ENCODE measurements at regions not wholly inside any gene's neighbourhood (a gene's known extent, or its start where the extent isn't known, plus 50 kb on each side); places are given as distances from the start of the nearest gene placed in this dataset.

DNA sequence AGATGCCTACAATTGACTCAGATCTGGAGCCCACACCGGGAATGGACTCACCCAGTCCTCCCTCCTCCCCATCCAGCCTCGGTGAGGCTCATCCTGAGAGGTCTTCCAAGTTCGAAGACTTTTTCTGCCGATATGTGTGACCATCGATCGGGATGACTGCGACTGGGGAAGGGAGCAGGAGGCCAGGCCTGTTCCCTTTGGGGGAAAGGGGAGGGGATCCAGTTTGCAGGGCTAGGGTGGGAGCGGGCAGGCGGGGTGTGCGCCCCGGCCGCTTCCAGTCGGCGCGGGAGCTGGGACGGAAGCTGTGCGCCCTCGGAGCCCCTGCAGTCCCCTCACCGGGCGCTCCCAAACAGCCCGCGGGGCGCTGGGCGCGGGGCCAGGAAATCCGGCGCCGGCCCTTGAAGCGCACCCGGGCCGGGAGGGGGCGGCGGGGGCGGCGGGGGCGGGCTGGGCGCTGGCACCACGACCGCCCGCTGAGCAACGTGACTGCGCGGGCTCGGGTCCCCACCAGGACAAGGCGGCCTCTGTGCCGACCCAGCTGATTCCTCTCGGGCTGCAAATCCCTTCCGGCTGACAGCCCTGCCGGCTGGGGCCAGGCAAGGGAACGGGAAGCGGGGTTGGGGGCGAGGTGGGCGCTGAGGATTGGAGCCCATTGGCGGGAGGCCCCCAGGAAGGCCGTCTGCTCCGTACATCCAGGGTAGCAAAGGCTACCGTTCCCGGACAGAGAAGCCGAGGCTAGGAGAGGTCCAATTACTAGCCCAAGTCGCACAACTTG, 103.9 kb downstream of the EBNA1BP2 start:
- DNase-seq = no peak
- H3K36me3 ChIP-seq = no peaks in the 10 kb centered on the region
- H3K9me3 ChIP-seq = no peaks in the 10 kb centered on the region
- ATAC-seq = peak; percentile 4 to 13
- peaks cover 3% of the 10 kb centered on the region for H3K4me1 ChIP-seq
- no peak overlapping the region for H3K27ac ChIP-seq
- TF ChIP-seq, protein P1, sequence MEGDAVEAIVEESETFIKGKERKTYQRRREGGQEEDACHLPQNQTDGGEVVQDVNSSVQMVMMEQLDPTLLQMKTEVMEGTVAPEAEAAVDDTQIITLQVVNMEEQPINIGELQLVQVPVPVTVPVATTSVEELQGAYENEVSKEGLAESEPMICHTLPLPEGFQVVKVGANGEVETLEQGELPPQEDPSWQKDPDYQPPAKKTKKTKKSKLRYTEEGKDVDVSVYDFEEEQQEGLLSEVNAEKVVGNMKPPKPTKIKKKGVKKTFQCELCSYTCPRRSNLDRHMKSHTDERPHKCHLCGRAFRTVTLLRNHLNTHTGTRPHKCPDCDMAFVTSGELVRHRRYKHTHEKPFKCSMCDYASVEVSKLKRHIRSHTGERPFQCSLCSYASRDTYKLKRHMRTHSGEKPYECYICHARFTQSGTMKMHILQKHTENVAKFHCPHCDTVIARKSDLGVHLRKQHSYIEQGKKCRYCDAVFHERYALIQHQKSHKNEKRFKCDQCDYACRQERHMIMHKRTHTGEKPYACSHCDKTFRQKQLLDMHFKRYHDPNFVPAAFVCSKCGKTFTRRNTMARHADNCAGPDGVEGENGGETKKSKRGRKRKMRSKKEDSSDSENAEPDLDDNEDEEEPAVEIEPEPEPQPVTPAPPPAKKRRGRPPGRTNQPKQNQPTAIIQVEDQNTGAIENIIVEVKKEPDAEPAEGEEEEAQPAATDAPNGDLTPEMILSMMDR (IDR thresholded peaks at IDR 0.05) = no peak
- intact Hi-C loops (cut with DNase I) = no loop called here
- peaks cover 7% of the 10 kb centered on the region for H3K27me3 ChIP-seq (ENCODE audit: low read depth)
- H3K4me3 ChIP-seq = peak overlapping the region; percentile 48

DNA sequence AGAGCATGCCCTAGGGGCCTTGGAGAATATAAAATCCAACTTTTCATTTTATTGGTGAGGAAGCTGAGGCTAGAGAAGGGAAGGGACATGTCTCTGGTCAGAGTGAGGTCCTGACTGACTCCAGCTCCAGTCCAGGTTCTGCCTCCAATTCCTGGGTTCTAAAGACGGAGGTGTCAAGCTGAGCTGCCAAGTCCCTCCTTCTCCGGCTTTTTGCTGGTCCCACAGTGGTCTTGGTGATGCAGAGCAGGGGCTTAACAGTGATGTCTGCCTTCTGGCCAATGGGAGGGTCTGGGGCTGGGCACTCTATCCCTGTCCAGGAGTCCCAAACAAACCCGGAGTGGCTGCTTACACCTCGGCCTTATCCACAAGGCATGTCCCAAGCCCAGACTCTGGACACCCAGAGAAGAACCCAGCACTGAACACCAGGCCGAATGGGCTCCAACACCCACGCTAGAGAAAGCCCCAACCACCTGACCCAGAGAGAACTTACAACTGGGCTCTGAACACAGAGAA, 104.8 kb downstream of the EBNA1BP2 start:
- Histone ChIP-seq H3K27me3 (ENCODE audit: low read depth) (peaks cover 7% of the 10 kb centered on the region), H3K36me3 (no peaks in the 10 kb centered on the region), H3K4me3 (no peak overlapping the region), H3K9me3 (no peaks in the 10 kb centered on the region), H3K27ac (no peak overlapping the region), H3K4me1 (peaks cover 3% of the 10 kb centered on the region)
- ATAC-seq = no peak
- no peak for DNase-seq
- TF ChIP-seq, protein P1 (IDR thresholded peaks at IDR 0.05) = no peak
- intact Hi-C loops (cut with DNase I) = no loop called here

DNA sequence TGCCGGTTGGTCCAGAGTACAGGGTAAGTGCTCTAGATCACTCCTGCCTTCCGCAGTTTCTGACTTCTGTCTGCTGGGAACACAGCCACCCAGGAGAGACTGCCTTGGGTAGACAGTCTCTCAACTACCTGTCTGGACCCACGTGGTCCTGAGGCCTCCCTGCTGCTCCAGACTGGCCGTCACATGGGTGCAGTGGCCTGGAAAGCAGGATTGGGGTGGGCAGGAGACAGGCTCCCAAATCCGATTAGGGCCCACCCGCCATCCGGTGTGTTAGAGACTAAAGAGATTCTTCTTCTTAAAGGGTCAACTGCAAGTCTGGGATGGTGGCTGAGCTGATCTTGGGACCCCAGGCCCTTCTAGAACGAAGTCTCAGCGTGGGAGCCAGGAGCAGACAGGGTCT, 105.5 kb downstream of the EBNA1BP2 start:
- DNase-seq (no peak), ATAC-seq (no peak)
- no peaks in the 10 kb centered on the region for H3K36me3 ChIP-seq
- H3K27ac ChIP-seq = no peak overlapping the region
- H3K9me3 ChIP-seq = no peaks in the 10 kb centered on the region
- intact Hi-C loops (cut with DNase I) = no loop called here
- H3K4me1 ChIP-seq = peaks cover 3% of the 10 kb centered on the region
- TF ChIP-seq, protein P1 (IDR thresholded peaks at IDR 0.05) = no peak
- H3K27me3 ChIP-seq (ENCODE audit: low read depth) = peaks cover 7% of the 10 kb centered on the region
- no peak overlapping the region for H3K4me3 ChIP-seq

DNA sequence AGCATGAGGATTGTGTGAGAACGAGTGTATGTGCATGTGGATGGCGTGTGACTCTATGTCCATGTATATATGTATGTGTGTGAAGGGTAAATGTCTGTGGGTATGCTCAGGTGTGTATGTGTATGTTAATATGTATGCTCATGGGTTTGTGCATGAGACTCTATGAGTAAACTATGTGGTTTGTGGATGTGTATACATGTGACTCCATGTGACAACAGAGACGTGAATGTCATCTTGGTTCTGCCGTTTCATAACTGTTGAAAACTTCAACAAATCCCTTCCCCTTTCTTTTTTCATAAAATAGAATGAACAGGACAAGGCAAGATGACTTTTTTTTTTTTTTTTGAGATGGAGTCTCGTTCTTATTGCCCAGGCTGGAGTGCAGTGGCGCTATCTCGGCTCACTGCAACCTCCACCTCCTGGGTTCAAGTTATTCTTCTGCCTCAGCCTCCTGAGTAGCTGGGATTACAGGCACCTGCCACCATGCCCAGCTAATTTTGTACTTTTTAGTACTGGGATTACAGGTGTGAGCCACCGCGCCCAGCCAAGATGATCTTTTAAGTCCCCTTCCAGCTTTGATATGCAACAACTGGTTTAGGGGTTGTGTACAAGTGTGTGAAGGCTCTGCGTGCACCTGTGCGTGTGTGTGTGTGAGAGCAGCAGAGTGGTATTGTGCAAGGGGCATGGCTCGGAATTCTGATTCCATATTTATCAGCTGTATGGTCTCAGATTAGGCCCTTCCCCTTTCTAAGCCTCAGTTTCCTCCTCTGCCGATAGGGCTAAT, 106.3 kb downstream of the EBNA1BP2 start:
- peaks cover 7% of the 10 kb centered on the region for H3K27me3 ChIP-seq (ENCODE audit: low read depth)
- DNase-seq = no peak
- H3K27ac ChIP-seq = no peak overlapping the region
- intact Hi-C loops (cut with DNase I) = no loop called here
- peaks cover 3% of the 10 kb centered on the region for H3K4me1 ChIP-seq
- ATAC-seq = no peak
- H3K4me3 ChIP-seq = no peak overlapping the region
- TF ChIP-seq, protein P1 (IDR thresholded peaks at IDR 0.05) = no peak
- no peaks in the 10 kb centered on the region for H3K9me3 ChIP-seq
- H3K36me3 ChIP-seq = no peaks in the 10 kb centered on the region

DNA sequence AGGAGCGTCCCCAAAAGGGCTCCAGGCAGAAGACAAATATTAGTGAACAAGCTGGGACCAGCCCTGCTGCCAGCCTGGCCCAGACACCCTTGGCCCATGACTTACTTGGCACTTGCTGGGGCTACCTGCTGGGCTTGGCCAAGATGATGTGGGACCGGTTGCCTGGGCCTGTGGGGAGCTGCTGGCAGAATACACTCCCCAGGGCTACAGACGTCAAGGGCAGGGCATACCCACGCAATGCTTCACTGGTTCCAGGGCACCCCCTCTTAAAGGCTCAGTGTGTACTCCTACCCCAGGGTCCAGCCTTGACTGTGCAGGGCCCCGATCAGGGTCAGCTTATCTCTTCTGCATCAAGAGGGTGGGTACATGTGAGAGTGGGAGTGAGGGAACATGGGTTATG, 106.5 kb upstream of the SLC2A1 start:
- Histone ChIP-seq H3K9me3 (no peaks in the 10 kb centered on the region), H3K4me1 (peaks cover 3% of the 10 kb centered on the region), H3K27me3 (ENCODE audit: low read depth) (peaks cover 7% of the 10 kb centered on the region), H3K4me3 (no peak overlapping the region), H3K27ac (no peak overlapping the region), H3K36me3 (no peaks in the 10 kb centered on the region)
- intact Hi-C loops (cut with DNase I) = no loop called here
- DNase-seq (no peak), ATAC-seq (no peak)
- TF ChIP-seq, protein P1 (IDR thresholded peaks at IDR 0.05) = no peak
